Spleen (tissue), 7 donors: ENCODE measurements at regions not wholly inside any gene's neighbourhood (a gene's known extent, or its start where the extent isn't known, plus 50 kb on each side); places are given as distances from the start of the nearest gene placed in this dataset.

Experiments used
- CTCF ChIP-seq, 11 experiments: fragments of 200-600 bp in 7 of 11; fragments of 450-650 bp in 4 of 11; sonication (generic) in 4 of 11; IDR thresholded peaks in 8 of 11; conservative IDR thresholded peaks in 3 of 11; 1 replicate in 7 of 11; 2 replicates in 4 of 11; pipeline versions ENCODE4 v1.4.0 to v1.8.0; 2016 to 2021; ENCODE audit warnings: antibody characterized with exemption in 11 of 11, inconsistent platforms in 4 of 11, mild to moderate bottlenecking in 1 of 11
- POLR2A ChIP-seq, 3 donors: fragments of 450-650 bp; IDR thresholded peaks; one replicate each; pipeline ENCODE4 v1.5.1; 2017; ENCODE audit warnings: antibody characterized with exemption in 3 of 3, mild to moderate bottlenecking in 1 of 3
- donor health status: DM: no; HTN: no; CAD: no; lungs with moderate emphysema.
- donor health status: DM: no; HTN: no; CAD: no.
- donor health status: DM: no; HTN: no; CAD: no.

GRCh38 chr10:35889971-35890675, 248.0 kb upstream of the FZD8 start:
- no peak for TF ChIP-seq CTCF (IDR thresholded peaks at IDR 0.05 in 8 of 11, conservative IDR thresholded peaks at IDR 0.05 in 3 of 11)
- no peak for TF ChIP-seq POLR2A (IDR thresholded peaks at IDR 0.05)
